Upper lobe of left lung (tissue), 4 donors: ENCODE measurements at regions not wholly inside any gene's neighbourhood (a gene's known extent, or its start where the extent isn't known, plus 50 kb on each side); places are given as distances from the start of the nearest gene placed in this dataset.
"Not testable (repeated sequence)": the region's sequence is repeated elsewhere in the genome, so short reads cannot be mapped to it uniquely, and the experiment has no call there.

ENCODE experiments used
- CTCF ChIP-seq, 6 experiments: fragments of 450-650 bp in 4 of 6; fragments of 200-600 bp in 2 of 6; sonication (generic) in 2 of 6; IDR thresholded peaks; one replicate each; pipeline ENCODE4 v1.5.1; 2016 to 2019; ENCODE audit warnings: antibody characterized with exemption in 6 of 6
- POLR2A ChIP-seq, 4 donors: fragments of 450-650 bp; IDR thresholded peaks; one replicate each; pipeline ENCODE4 v1.5.1; 2016 to 2017; ENCODE audit warnings: antibody characterized with exemption in 4 of 4, mild to moderate bottlenecking in 2 of 4

- TF ChIP-seq POLR2A, CTCF (IDR thresholded peaks at IDR 0.05): not testable (repeated sequence)
These were observed 439.1 kb downstream of the CNTNAP4 start for GRCh38 chr16:76716251-76716650.
